Spleen (tissue), 11 donors: ENCODE measurements at regions not wholly inside any gene's neighbourhood (a gene's known extent, or its start where the extent isn't known, plus 50 kb on each side); places are given as distances from the start of the nearest gene placed in this dataset.

ENCODE experiments used
- DNase-seq: peaks from one replicate; pipeline ENCODE4 v3.0.0-alpha.2; 2020
- H3K27ac ChIP-seq, 8 donors: fragments of 200-600 bp; sonication (generic) in 7 of 8; 1 replicate in 4 of 8; 2 replicates in 4 of 8; pipeline versions ENCODE4 v1.5.0 to v1.8.0; 2016 to 2021; ENCODE audit warnings: inconsistent platforms in 4 of 8, mild to moderate bottlenecking in 4 of 8, moderate library complexity in 1 of 8
- H3K27me3 ChIP-seq, 7 donors: fragments of 200-600 bp; sonication (generic) in 6 of 7; replicated peaks in 1 of 7; 1 replicate in 4 of 7; 2 replicates in 3 of 7; pipeline versions ENCODE4 v1.5.0 to v1.8.0; 2016 to 2021; ENCODE audit warnings: inconsistent platforms in 3 of 7, mild to moderate bottlenecking in 1 of 7
- H3K36me3 ChIP-seq, 6 donors: fragments of 200-600 bp; sonication (generic) in 5 of 6; 1 replicate in 4 of 6; 2 replicates in 2 of 6; pipeline versions ENCODE4 v1.5.0 to v1.8.0; 2016 to 2021; ENCODE audit warnings: inconsistent platforms in 2 of 6
- H3K4me1 ChIP-seq, 6 donors: fragments of 200-600 bp; sonication (generic) in 5 of 6; 1 replicate in 3 of 6; 2 replicates in 3 of 6; pipeline versions ENCODE4 v1.5.0 to v1.8.0; 2016 to 2021; ENCODE audit warnings: inconsistent platforms in 3 of 6
- H3K4me3 ChIP-seq, 8 donors: fragments of 200-600 bp; sonication (generic) in 7 of 8; 1 replicate in 4 of 8; 2 replicates in 4 of 8; pipeline versions ENCODE4 v1.5.0 to v1.8.0; 2016 to 2021; ENCODE audit warnings: inconsistent platforms in 4 of 8, mild to moderate bottlenecking in 4 of 8, moderate library complexity in 2 of 8
- H3K9me3 ChIP-seq, 8 donors: fragments of 200-600 bp; sonication (generic) in 7 of 8; 1 replicate in 4 of 8; 2 replicates in 4 of 8; pipeline versions ENCODE4 v1.5.0 to v1.8.0; 2016 to 2021; ENCODE audit warnings: inconsistent platforms in 4 of 8
- POLR2A ChIP-seq, 3 donors: fragments of 450-650 bp; IDR thresholded peaks; one replicate each; pipeline ENCODE4 v1.5.1; 2017; ENCODE audit warnings: antibody characterized with exemption in 3 of 3, mild to moderate bottlenecking in 1 of 3
- POLR2AphosphoS5 ChIP-seq, 3 donors: sonication (generic); formaldehyde crosslinking; IDR thresholded peaks; one replicate each; pipeline ENCODE4 v1.5.1; 2017; ENCODE audit warnings: antibody characterized with exemption in 3 of 3
- WGBS, 5 donors: extraction: QIAGEN DNeasy Blood & Tissue Kit in 3 of 5; methylation state at CpG; one replicate each; pipeline versions ENCODE4 v1.1.5 to v1.1.7; 2013 to 2018; 5-methylcytosine and 5-hydroxymethylcytosine counted together
- intact Hi-C: fragments of 100-400 bp; cut with DNase I; formaldehyde crosslinking; loops from one replicate; pipeline ENCODE4 v1.15.0; 2023; ENCODE audit warnings: low total_unique reads
- TF ChIP-seq, protein P1 (sequence below), 11 experiments: fragments of 200-600 bp in 7 of 11; fragments of 450-650 bp in 4 of 11; sonication (generic) in 4 of 11; IDR thresholded peaks in 8 of 11; conservative IDR thresholded peaks in 3 of 11; 1 replicate in 7 of 11; 2 replicates in 4 of 11; pipeline versions ENCODE4 v1.4.0 to v1.8.0; 2016 to 2021; ENCODE audit warnings: antibody characterized with exemption in 11 of 11, inconsistent platforms in 4 of 11, mild to moderate bottlenecking in 1 of 11
- donor health status: healthy with polysubstance abuse.
- donor health status: DM: no; HTN: no; CAD: no; lungs with moderate emphysema.
- donor health status: DM: no; HTN: no; CAD: no.
- donor health status: Bipolar disorder and iron deficiency.
- donor health status: healthy.
- donor health status: DM: no; HTN: no; CAD: no.
- donor health status: DM: yes; HTN: yes; CAD: no.

GRCh38 chr9:16025627-16026026 lies 472.8 kb downstream of the CCDC171 start:
- Histone ChIP-seq H3K4me3 (no peak overlapping the region), H3K27me3 (no peaks in the 10 kb centered on the region), H3K36me3 (no peaks in the 10 kb centered on the region), H3K9me3 (peaks cover 0 to 9% (median 0%) of the 10 kb centered on the region in 8 donors), H3K4me1 (no peaks in the 10 kb centered on the region), H3K27ac (no peak overlapping the region)
- intact Hi-C loops, result no loop called here
- no peak for DNase-seq
- TF ChIP-seq POLR2AphosphoS5 (IDR thresholded peaks at IDR 0.05) (no peak), POLR2A (IDR thresholded peaks at IDR 0.05) (no peak)
- TF ChIP-seq, protein P1, sequence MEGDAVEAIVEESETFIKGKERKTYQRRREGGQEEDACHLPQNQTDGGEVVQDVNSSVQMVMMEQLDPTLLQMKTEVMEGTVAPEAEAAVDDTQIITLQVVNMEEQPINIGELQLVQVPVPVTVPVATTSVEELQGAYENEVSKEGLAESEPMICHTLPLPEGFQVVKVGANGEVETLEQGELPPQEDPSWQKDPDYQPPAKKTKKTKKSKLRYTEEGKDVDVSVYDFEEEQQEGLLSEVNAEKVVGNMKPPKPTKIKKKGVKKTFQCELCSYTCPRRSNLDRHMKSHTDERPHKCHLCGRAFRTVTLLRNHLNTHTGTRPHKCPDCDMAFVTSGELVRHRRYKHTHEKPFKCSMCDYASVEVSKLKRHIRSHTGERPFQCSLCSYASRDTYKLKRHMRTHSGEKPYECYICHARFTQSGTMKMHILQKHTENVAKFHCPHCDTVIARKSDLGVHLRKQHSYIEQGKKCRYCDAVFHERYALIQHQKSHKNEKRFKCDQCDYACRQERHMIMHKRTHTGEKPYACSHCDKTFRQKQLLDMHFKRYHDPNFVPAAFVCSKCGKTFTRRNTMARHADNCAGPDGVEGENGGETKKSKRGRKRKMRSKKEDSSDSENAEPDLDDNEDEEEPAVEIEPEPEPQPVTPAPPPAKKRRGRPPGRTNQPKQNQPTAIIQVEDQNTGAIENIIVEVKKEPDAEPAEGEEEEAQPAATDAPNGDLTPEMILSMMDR (IDR thresholded peaks at IDR 0.05 in 8 of 11, conservative IDR thresholded peaks at IDR 0.05 in 3 of 11), result no peak
- WGBS, 5 donors, result 83 to 98% (median 95%) methylated on average over 2 of the region's 2 CpGs

DNA sequence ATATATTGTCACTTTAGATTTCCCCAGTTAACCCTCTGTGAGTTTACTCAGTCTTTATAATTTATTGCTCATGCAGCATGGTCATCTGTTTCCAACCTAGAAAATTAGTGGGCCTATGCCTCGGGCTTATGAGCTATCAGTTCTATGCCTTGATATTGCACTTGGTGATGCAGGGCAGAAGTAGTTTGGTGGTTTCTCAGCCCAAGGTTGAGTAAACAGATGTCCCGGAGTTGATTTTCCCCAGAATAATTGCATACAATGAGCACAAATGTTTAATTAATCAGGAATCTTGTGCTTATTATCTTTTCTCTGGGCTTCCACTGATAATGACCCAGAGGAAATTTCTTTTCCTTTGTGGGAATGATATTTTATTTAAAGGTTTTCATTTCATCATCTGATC lies 474.0 kb downstream of the CCDC171 start:
- no peak for TF ChIP-seq POLR2A (IDR thresholded peaks at IDR 0.05)
- no peak overlapping the region for H3K4me3 ChIP-seq
- H3K4me1 ChIP-seq, result no peaks in the 10 kb centered on the region
- no peak for DNase-seq
- 78 to 91% (median 86%) methylated on average over 2 of the region's 2 CpGs for WGBS, 5 donors
- H3K27ac ChIP-seq, result no peak overlapping the region
- intact Hi-C loops, result no loop called here
- H3K36me3 ChIP-seq, result no peaks in the 10 kb centered on the region
- H3K9me3 ChIP-seq, result peaks cover 0 to 6% (median 0%) of the 10 kb centered on the region in 8 donors
- H3K27me3 ChIP-seq, result no peaks in the 10 kb centered on the region

DNA sequence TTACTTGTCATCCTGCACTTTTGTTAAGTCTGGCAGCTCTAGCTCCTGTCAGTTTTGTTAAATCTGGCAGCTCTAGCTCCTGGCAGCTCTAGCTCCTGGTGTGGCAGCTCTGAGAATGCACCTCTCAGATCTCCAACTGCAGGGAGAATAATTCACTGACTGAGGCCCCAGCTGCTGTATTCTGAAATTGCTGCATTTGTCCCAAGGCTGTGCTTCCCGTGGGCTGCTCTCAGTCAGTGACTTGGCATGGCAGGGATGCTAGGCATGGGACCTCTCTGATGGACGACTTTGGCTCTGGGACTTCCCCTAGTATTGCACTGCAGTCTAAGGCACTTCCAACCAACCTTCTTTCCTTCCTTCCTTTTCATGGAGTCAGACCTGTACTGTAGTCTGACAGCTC lies 475.7 kb downstream of the CCDC171 start:
- Histone ChIP-seq H3K4me3 (no peak overlapping the region), H3K27me3 (no peaks in the 10 kb centered on the region), H3K36me3 (no peaks in the 10 kb centered on the region), H3K27ac (no peak overlapping the region), H3K4me1 (no peaks in the 10 kb centered on the region), H3K9me3 (peaks cover 0 to 6% (median 0%) of the 10 kb centered on the region in 8 donors)
- no peak for DNase-seq
- WGBS, 5 donors, result 36 to 62% (median 44%) methylated on average over 2 of the region's 2 CpGs
- TF ChIP-seq POLR2A (IDR thresholded peaks at IDR 0.05) (no peak), POLR2AphosphoS5 (IDR thresholded peaks at IDR 0.05) (no peak)
- TF ChIP-seq, protein P1 (IDR thresholded peaks at IDR 0.05 in 8 of 11, conservative IDR thresholded peaks at IDR 0.05 in 3 of 11), result no peak
- intact Hi-C loops, result no loop called here

- intact Hi-C loops, result no loop called here
- no peak for DNase-seq
- 76 to 95% (median 84%) methylated on average over 7 of the region's 7 CpGs for WGBS, 5 donors
- Histone ChIP-seq H3K4me3 (no peak overlapping the region), H3K36me3 (no peaks in the 10 kb centered on the region), H3K27me3 (no peaks in the 10 kb centered on the region), H3K4me1 (no peaks in the 10 kb centered on the region), H3K9me3 (peaks cover 0 to 6% (median 0%) of the 10 kb centered on the region in 8 donors), H3K27ac (no peak overlapping the region)
- TF ChIP-seq POLR2AphosphoS5 (IDR thresholded peaks at IDR 0.05), result no peak
- TF ChIP-seq POLR2A (IDR thresholded peaks at IDR 0.05), result no peak
- TF ChIP-seq, protein P1 (IDR thresholded peaks at IDR 0.05 in 8 of 11, conservative IDR thresholded peaks at IDR 0.05 in 3 of 11), result no peak
Observed at GRCh38 chr9:16029046-16029615, 476.3 kb downstream of the CCDC171 start.
